ENCODE measurements at regions not wholly inside any gene's neighbourhood (a gene's known extent, or its start where the extent isn't known, plus 50 kb on each side); places are given as distances from the start of the nearest gene placed in this dataset.

- no peak for TF ChIP-seq CTCF (IDR thresholded peaks at IDR 0.05; ENCODE audit: low read depth, low read length, missing control alignments)
- no peak overlapping the region for H3K4me3 ChIP-seq (ENCODE audit: low read depth, low read length)
- no peak for DNase-seq (ENCODE audit: low read depth)
Measured at GRCh38 chr11:110776081-110776480, 63.8 kb upstream of the ARHGAP20 start.

- no peak for DNase-seq (ENCODE audit: low read depth)
- H3K4me3 ChIP-seq (ENCODE audit: low read depth, low read length): no peak overlapping the region
- TF ChIP-seq CTCF (IDR thresholded peaks at IDR 0.05; ENCODE audit: low read depth, low read length, missing control alignments): no peak
Measured at GRCh38 chr11:110774138-110775014, 62.1 kb upstream of the ARHGAP20 start.

GRCh38 chr11:110773442-110773841 is 61.2 kb upstream of the ARHGAP20 start:
- no peak for DNase-seq (ENCODE audit: low read depth)
- no peak overlapping the region for H3K4me3 ChIP-seq (ENCODE audit: low read depth, low read length)
- no peak for TF ChIP-seq CTCF (IDR thresholded peaks at IDR 0.05; ENCODE audit: low read depth, low read length, missing control alignments)

GRCh38 chr11:110772863-110773262 is 60.6 kb upstream of the ARHGAP20 start:
- H3K4me3 ChIP-seq (ENCODE audit: low read depth, low read length): no peak overlapping the region
- DNase-seq (ENCODE audit: low read depth): no peak
- no peak for TF ChIP-seq CTCF (IDR thresholded peaks at IDR 0.05; ENCODE audit: low read depth, low read length, missing control alignments)

- no peak for TF ChIP-seq CTCF (IDR thresholded peaks at IDR 0.05; ENCODE audit: low read depth, low read length, missing control alignments)
- H3K4me3 ChIP-seq (ENCODE audit: low read depth, low read length): no peak overlapping the region
- no peak for DNase-seq (ENCODE audit: low read depth)
Measured at GRCh38 chr11:110766316-110766715, 54.1 kb upstream of the ARHGAP20 start.

GRCh38 chr11:110764485-110764884 is 52.2 kb upstream of the ARHGAP20 start:
- no peak for DNase-seq (ENCODE audit: low read depth)
- no peak for TF ChIP-seq CTCF (IDR thresholded peaks at IDR 0.05; ENCODE audit: low read depth, low read length, missing control alignments)
- H3K4me3 ChIP-seq (ENCODE audit: low read depth, low read length): no peak overlapping the region

All from GM12864 (cell line).